Activated CD4-positive, alpha-beta T cell treated with anti-CD3 and anti-CD28 coated beads, Interleukin-2, amount 50 U/mL, for 16 hours (primary cell): ENCODE measurements at regions not wholly inside any gene's neighbourhood (a gene's known extent, or its start where the extent isn't known, plus 50 kb on each side); places are given as distances from the start of the nearest gene placed in this dataset.
"Not testable (repeated sequence)": the region's sequence is repeated elsewhere in the genome, so short reads cannot be mapped to it uniquely, and the experiment has no call there.

Experiments
- DNase-seq: peaks from one replicate; pipeline ENCODE4 v3.0.0-alpha.2; 2020

- peak; percentile 14 for DNase-seq
Measured at GRCh38 chr11:33970984-33971466, 79.1 kb upstream of the LMO2 start.

DNA sequence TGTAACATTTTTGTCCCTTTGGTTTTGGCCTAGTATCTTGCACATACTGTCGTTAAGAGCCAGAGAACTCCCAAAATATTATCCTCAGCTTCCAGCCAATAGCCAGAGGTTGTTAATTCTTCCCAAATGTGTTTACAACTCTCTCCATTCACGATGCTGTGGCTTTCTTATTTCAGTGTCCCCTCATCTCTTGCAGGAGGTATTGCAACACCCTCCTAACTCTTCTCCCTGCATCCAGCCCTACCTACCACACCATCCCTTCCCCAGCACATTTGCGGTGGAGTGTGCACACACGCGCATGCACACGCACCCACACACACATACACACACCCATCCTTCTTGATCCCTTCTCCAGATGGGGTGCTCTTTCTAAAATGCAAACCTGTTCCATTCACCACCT lies 75.6 kb upstream of the LMO2 start:
- no peak for DNase-seq

GRCh38 chr11:33965032-33965431 lies 73.2 kb upstream of the LMO2 start:
- DNase-seq: no peak

- DNase-seq: no peak
Measured at GRCh38 chr11:33959855-33960400, 68.1 kb upstream of the LMO2 start.

GRCh38 chr11:33957304-33957917 lies 65.5 kb upstream of the LMO2 start:
- no peak for DNase-seq

- no peak for DNase-seq
Measured at GRCh38 chr11:33956611-33957010, 64.7 kb upstream of the LMO2 start.

GRCh38 chr11:33953289-33953688 lies 61.4 kb upstream of the LMO2 start:
- DNase-seq: no peak

DNA sequence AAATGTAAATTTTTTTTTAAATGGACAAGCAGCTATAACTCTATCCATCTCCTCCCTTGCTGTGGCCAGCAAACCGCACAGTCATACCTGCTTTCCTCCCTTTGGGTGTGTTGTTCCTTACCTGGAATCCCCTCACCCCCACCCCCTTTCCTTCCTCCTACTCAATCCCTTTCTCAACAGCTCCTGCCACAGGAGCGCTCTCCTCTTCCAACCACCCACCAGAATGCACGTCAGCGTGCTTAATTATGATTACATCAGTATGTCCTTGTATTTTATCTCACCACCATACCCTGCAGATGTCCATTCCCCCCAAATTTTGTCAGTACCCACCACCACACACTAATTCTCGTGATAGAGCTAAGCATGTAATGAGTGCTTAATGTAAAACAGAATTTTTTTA lies 60.9 kb upstream of the LMO2 start:
- DNase-seq: no peak

DNA sequence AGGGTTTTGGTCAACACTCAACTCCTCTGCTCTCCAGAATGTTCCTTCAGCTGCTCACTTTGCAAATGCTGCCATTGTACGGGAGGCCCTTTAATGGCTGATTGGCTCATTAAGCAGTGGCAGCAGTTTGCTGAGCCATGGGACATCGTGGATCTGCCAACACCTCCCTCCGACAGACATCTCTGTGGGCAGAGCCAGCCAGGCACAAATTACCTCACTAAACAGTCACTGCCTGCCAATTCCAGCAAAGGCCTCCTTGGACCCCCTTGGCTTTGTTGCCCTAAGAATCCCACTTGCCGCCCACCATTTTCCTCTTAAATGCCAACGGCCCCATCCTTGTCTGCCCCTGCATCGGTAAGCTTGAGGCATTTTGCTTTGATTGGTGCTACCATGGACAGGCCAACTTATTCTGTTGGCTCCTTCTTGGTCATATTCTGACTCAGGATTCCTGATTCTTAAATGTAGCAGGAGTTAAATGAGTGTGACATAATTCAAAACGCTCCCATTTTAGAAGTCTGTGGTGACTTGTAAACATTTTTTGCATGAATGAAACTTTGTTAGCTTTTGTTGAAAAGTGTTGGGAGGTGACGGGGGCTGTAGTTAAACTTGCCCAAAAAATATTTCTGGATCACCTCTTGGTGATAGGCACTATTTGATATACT lies 57.5 kb upstream of the LMO2 start:
- no peak for DNase-seq

DNA sequence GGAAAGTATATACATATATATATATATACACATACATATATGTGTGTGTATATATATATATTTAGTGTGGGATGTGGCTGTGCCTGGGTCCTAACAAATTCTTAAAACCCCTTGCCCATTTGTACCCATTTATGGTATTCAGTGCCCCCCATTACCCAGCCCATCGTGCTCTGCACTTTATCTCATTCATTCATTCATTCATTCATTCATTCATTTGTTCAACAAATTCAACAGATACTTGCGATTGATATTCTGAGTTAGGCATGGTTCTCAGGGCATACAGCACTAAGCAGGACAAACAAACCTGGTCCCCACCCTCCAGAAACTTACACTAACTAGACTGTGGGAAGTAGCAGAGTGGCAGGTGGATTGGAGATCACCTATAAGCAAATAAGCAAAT lies 56.6 kb upstream of the LMO2 start:
- no peak for DNase-seq

DNA sequence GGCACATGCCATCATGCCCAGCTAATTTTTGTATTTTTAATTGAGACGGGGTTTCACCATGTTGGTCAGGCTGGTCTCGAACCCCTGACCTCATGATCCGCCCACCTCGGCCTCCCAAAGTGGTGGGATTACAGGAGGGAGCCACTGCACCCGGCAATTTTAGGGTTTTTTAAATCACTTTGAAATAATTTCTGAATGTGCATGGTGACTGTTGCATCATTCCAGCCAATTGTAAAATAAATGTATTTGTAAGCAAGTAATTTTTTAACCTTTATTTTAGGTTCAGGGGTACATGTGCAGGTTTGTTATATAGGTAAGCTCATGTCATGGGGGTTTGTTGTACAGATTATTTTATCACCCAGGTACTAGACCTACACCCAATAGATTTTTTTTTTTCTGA lies 56.0 kb upstream of the LMO2 start:
- not testable (repeated sequence) for DNase-seq

DNA sequence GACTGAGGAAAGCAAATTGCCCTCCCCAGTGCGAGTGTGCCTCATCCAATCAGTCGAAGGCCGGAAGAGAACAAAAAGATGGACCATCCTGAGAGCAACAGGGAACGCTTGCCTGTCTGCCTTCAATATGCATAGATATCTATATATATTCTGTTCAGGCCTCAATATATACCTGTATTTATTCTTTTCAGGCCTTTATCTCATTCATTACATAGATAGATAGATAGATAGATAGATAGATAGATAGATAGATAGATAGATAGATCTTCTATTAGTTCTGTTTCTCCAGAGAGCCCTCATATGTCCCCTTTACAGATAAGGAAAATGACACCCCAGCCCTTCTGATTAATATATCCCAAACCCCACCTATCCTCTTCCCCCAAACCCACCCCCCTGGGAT lies 55.1 kb upstream of the LMO2 start:
- no peak for DNase-seq

DNA sequence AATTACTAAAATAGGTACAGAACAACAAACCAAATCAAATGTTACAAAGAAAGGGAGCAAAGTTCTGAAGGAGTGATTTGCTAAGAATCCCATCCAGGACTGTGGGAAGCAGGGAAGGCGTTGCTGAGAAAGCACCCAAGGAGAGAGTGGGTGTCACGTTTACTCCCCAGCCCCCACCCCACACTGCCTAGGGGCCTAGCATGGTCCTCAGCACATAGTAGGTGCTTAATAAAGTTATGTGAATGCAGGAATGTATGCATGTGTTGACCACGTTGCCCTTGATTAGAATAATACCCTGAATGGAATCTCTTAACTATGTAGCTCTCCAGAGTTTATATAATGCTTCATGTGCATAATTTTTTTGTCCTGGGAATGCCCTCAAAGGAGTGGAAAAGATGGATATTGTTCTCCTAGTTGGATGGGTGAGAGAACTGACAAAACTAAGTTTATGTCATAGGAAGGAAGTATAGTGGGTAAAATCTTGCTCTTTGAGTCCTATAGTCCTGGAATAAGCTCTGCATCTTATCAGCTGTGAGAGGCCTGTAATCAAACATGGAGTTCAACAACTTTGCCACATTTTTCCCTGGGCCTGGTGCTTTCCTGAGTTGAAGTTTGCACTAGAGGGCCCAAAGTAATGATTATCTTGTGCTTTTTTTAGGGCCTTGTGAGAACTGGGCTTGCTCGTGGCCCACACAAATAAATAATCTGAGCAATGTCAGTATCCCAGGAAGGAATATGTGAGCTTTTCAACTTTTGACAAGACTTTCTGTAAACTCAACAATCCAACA lies 53.8 kb upstream of the LMO2 start:
- no peak for DNase-seq

DNA sequence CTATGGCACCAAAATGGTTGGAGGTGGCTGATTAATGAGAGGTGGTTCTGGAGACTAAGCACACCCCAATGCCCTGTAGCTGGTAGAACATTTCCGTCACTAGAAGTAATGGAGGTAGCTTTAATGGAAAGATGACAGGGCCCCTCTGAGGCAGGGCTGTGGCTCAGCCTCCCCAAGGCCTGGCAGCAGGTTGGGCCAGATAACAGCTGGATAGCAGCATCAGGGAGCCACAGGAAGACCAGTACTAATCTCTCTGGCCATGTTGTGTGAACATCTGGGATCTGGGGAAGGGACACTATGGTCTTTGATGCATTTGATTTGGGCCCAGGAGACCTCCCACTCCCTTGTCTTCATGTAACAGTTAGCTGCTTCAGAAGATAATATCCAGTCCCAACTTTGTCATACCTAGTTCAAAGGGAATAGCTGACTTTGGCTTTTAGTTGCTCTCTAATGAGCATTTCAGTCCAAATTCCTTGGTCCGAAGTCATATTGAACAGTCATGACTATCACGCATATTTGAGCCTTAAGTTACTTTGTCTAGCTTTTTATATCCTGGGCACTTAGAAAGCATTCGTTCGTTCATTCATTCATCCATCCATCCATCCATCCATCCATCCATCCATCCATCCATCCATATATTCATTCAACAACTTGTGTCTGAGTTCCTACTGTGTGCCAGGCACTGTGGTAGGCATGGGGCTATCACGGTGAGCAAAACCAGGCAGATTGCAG lies 53.0 kb upstream of the LMO2 start:
- DNase-seq: no peak

GRCh38 chr11:33944345-33944692 lies 52.4 kb upstream of the LMO2 start:
- DNase-seq: no peak

- no peak for DNase-seq
Measured at GRCh38 chr11:33942954-33943353, 51.1 kb upstream of the LMO2 start.

DNA sequence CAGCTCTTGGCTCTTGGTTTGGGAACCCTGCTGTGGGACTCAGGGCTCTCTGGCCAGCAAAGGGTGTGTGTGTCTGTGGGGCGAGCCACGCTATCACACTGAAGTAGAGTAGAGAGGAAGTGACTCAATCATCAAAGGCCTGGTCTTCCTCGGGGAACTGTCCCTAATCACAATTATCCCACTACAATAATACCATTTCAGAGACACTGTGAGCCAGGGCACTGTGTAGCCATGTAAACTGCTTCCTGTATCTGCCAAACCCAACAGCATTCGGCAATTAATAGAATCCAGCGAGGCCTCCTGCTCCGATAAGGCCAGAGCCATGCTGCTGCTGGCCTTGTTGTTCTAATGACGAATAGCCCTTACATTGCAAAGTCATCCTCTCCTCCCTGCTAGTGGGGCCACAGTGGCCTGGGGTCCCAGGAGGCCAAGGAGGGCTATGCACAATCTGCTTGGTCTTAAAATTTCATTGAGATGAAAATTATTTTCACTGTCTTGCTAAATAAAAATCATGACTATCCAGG lies 49.8 kb upstream of the LMO2 start:
- no peak for DNase-seq
